ENCODE measurements at regions not wholly inside any gene's neighbourhood (a gene's known extent, or its start where the extent isn't known, plus 50 kb on each side); places are given as distances from the start of the nearest gene placed in this dataset.

DNA sequence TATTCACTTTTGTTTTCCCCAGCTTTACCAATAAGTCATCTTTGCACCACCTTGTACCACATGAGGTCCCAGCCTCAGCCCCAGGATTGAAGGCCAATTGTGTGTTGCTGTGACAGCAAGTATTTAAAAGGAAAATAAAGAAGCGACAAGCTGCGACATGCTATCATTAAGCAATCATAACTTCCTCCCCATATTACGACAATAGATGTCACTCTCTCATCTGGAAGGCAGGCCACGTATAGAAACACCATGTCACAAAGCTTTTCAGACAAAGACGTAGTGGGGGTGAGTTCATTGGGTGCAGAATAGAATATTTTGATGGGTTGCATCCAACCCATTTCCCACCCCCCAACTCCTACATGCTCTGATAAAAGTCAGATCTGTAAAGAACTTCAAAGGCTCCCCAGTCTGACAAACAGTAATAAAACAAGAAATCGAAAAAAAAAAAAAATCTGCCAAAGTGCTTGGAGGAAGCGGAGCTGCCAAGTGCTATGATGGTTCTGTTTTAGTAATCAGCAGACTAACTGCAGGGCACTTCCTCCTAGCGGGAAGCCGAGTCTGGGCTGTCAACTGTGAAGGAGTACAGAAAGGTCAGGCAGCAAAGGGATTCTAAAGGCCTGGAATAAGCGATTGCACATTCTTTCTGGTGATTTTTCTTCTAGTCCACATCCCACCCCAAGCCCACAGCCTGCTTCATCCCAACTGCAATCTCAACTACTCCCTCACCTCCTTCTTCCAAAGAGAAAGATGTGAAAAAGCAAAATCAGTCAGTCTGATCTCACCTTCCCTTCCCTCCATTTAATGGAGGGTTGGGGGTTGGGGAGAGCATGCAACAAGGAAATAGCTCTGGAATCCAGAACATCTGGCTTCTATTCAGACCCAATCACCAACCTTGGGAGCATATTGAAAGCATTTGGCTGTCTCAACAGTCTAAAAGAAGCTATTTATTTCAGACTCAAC, 131.4 kb upstream of the UBASH3B start:
- no peak for DNase-seq (ENCODE audit: low spot score)

DNA sequence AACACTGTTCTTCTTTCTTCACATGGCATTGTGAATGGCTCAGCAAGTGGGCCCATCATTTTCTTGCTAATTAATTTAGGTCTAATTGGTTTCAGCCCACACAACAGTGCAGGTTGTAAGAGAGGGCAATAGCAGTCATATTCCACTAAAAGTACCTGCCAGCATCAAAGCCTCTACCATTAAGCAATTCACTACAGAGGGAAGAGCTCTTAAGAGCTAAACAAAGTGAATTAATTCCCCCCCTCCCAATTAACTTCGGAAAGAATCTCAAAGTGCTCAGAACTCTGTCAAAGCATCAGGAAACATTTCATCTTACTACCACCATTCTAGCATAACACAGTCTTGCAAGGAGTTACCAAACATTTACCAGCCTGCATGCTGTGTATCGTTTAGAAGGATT, 133.9 kb upstream of the UBASH3B start:
- no peak for DNase-seq (ENCODE audit: low spot score)

DNA sequence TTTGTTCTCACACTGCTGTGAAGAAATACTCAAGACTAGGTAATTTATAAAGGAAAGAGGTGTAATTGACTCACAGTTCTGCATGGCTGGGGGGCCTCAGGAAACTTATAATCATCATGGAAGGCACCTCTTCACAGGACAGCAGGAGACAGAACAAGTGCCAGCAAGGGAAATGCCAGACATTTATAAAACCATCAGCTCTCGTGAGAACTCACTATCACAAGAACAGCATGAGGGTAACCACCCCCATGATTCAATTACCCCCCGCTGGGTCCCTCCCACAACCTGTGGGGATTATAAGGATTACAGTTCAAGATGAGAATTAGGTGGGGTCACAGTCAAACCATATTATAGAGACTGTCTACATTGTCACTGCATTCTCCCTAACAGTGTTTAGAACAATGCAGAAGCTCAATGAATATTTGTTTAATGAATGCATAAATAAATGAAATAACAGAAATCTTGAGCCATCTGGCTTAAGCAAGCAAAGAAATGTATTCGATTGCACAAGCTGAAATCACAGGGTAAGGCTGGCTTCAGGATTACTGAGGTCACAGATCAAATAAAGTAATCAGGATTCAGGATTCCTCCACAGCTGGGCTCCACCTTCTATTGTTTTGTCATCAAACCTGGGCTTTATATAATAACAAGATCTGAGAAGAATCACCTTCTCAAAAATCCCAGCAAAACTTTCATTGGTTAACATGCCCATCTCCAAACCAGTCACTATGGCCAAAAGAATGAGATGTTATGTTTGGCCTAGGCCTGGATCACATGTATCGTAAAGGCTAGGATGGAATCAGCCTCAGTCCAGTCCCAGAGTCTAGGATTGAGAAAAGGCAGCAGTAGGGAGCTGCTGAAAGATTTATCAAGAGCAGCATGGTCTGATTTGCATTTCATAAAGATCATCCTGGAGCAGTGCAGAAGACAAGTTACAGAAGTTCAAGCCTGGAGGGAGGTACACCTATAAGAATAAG, 137.8 kb upstream of the UBASH3B start:
- no peak for DNase-seq (ENCODE audit: low spot score)

DNA sequence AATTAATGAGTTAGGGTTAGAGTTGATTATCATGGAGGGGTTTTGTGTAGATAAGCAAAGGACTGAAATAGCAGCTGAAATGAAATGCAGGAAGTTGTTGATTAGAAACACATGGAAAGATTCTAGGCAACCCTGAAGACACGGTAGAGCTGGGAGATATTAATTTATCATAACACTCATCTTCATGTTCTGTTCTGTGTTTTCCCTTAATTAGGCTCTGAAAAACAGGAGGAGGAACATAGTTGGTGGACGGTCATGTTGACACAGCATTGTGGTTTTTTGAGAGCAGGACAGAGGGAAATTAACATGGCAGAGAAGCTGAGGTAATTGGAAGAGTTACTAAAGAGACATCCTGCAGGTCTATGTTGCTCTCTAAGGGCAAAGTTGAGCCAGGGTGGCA, 138.8 kb upstream of the UBASH3B start:
- no peak for DNase-seq (ENCODE audit: low spot score)

DNA sequence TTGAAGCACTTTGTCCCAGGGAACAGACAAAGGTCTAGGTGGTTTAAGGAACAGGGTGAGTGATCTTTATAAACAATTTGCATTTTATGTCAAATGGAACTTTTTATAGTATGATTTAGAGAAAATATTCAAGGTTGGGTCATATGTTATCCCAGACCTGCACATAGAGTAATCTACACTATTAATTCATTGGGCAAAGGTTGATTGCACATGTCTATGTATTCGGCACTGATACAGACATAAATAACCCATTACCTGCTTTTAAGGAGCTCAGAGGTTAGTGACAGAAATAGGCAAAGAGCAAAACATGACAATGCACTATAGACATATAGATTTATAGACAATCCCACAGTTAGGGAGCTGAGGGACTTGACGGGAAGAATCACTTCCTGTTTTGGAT, 141.5 kb upstream of the UBASH3B start:
- no peak for DNase-seq (ENCODE audit: low spot score)

DNA sequence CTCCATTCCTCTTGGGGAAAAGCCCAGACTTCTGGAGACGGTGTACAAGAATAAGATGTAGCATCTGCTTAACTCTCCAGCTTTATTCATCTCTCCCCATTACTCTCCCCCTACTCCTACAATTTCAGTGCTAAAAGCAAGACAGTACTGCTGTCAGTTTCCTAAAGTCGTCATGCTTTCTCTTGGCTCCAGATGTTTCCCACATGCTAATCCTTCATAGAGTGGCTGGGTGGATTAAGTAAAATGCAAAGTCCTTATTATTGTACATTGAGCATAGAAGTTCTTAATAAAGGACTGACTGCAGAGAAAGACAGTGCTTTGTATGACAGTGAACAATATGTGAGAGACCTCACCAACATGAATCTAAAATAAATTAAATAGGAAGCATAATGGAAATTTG, 142.2 kb upstream of the UBASH3B start:
- no peak for DNase-seq (ENCODE audit: low spot score)

DNA sequence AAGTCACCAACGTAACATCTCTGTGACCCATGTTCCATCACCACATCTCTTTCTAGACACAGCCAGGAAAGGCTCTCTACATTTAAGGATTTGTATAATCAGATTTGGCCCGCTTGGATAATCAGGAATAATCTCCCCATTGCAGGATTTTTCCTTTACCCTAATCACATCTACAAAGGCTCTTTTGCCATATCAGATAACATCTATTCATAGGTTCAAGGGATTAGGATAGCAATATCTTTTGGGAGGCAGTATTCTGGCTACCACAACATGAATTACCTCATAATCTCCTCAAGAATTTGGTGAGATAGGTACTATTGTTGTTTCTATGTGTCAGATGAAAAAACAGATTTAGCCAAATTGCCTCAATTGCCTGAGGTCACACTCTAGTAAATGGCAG, 142.8 kb upstream of the UBASH3B start:
- no peak for DNase-seq (ENCODE audit: low spot score)

DNA sequence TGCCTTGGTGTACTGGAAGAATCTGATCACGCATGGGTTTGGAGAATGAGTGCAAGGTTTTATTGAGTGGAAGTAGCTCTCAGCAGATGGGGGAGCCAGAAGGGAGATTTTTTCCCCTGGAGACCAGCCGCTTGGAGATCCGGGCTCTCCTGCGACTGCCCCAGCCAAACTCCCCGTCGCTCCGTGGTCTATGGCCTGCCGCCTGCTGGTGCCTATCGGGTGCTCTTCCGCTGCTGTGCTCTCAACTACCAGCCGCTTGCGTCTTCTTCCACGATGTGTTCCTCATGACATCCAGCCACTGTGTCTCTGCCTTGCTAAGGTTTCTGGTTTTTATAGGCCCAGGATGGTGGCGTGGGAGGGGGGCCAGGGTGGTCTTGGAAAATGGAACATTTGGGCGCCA, 145.6 kb upstream of the UBASH3B start:
- DNase-seq (ENCODE audit: low spot score): no peak

DNA sequence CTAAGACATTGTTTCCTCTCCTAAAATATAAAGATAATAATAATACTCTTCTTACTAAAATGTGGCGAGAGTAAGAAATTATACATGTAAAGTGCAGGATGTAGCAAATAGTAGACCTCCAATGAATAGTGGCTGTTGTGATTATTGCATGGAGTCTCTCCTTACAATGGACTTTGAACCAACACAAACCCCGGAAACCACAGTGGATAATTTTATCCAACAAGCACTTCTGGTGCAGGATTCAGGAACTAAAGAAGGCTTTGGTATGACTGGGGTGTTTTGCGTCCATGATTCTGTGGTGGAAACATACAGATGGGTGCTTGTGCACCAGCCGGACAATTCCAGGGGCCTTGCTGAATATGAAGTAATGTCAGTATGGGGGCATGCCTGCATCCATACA, 146.4 kb upstream of the UBASH3B start:
- DNase-seq (ENCODE audit: low spot score): no peak

DNA sequence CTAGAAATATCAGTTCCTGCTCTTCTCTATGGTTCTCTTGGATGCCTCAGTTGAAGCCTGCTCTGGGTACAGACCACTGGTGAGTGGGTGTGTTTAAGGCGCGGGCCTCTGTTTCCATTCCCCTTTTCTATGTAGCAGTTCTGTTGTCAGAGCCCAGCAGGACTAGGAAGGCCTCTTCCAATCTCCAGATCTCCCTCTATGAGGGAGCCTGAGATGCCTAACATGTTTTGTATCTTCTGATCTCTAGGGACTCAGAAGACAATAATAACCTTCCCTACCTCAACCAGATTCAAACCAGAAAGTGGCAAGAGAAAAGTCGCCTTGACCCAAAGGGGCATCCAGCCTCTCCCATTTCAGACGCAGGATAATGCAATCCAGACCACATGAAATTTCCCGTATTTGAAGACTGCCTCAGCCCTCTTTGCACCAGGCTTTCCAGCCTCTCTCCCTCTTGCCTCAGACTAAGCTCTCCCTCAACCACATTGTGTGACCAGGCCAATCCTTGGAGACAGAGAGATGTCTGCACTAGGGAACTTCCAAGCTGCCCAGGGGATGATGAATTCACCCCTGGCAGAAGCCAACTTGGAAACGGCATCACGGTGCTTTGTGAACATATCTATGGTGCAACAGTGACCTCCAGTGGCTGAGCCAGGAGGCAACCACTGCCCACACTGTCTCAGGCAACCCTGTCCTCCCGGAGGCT, 150.1 kb upstream of the UBASH3B start:
- peak; percentile 59 for DNase-seq (ENCODE audit: low spot score)

DNA sequence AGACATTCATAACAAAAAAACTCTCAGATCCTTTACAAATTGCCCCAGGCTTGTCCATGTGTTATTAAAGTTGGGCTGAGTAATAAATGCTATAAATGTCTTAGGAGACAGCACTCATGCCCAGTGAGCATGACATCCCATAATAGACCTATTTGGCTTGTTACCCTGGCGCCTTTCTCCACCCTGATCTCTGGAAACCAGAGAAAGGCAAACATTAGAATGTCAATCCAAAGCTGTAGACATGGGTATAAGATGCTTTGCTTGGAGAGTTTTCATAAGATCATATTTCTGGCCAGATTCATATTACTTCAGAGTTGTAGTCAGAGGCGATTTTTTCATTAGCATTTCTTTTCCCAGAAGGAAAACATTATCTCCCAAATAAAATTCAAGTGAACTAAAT, 161.3 kb upstream of the UBASH3B start:
- no peak for DNase-seq (ENCODE audit: low spot score)

DNA sequence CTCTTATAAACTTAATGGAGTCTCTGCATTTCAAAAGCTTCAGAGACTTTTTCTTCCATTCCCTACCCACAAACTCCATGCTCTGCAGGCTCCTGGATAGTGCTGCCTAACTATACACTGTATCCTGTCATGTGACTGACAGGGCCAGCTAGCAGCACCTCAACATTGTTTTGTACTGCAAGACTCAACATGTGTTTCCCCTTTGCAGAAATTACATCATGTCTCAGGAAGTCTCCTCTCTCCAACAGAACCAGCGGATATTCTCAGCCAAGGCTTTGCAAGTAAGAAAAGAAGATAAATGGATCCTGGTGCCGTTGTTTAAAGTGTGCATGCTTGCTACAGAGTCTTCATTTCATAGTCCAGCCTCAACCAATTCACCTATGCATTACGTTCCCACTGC, 164.0 kb upstream of the UBASH3B start:
- no peak for DNase-seq (ENCODE audit: low spot score)

DNA sequence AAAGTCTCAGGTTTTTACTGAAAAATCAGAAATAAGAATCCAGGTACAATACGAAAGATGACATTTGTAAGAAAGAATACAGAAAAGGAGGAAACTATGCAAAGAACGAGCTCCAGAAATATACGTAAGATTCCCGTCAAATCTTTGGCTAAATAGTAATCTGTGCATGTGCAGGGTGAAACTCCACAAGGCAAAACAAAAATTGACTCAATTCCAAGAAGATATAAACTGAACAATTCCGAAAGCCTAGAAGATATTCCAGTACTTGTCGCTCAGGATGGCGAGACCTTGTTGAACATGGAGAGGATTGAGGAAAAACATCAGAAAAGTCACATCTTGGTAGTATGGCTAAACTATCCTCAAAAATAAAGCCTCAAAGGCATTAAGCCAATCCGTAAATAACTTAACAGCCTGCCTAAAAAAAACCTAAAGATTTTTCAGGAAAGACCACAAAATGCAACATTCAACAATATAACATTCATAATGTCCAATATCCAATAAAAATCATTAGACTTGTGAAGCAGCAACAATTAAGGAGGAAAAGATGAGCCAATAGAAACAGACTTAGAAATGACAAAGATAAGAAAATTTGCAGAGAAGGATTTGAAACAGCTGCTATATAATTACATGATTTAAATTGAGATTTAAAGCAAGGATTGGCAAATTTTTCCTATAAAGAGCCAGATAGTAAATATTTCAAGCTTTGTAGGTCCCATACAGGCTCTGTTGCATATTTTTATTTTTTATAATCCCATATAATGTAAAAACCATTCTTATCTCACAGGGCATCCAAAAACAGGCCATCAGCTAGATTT, 166.4 kb upstream of the UBASH3B start:
- DNase-seq (ENCODE audit: low spot score): no peak

DNA sequence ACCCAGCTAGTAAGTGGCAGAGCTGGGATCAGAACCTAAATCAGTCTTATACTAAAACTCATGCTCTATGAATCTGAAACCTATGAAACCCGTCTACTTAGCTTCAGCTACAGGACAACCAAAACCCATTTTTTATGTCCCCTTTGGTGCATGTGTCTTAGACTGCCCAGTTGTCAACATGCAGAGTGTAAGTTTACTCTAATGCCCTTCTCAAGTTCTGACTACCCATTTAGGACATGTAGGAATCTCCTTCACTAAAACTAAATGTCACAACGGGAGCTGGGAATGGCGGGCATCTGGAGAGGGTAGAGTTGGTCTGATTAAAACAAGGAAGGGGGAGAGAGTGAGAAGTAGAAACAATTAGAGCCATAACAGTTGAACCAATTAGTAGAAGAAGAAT, 167.9 kb upstream of the UBASH3B start:
- no peak for DNase-seq (ENCODE audit: low spot score)

DNA sequence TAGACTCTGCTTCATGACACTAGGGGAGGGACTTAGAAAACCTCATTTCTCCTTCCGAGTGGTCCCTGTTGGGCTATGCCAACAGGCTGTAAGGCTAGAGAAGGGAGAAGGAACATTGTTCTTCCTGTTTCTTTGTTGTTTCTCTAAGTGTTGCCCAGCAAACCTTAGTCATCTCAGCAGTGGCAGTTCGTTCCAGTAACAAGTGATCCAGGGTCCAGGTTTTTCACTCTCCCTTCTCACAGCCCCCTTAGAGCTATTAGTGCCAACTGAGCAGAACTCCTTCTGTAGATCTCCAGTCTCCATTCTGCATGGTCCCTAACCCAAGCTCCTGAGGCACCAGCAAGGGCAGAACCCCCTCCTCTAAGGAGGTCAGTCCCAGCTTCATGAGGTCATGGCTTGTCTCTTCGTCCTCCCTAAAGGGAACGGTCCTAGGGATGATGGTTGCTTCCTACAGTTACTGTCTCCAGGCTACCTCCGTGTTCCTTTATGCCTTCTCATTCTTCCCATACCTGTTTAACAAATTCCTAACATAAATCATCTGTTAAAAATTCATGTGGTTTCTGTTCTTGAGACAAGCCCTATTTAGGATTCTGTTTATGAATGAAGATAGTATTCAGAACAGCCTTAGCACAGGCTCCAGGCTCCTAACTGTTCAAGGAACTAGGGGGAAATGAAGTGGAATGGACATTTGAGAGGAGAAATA, 168.6 kb upstream of the UBASH3B start:
- DNase-seq (ENCODE audit: low spot score): no peak

DNA sequence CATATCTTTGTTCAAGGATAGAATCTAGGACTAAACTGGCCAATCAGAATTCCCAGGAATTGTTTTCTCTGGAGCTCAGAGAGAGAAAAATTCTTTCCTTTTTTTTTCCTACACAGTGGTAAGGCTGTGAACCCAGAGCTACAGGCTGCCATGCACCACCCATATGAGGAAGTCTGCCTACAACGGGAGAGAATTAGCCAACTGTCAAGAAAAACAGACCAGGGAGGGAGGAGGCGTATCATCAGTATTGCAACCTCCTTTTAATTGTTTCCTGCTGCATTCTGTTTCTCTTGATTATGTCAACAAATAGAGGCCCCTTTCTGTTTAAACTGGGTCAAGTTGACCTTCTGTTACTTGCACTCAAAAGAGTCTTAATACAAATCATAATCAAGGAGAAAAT, 176.5 kb upstream of the UBASH3B start:
- no peak for DNase-seq (ENCODE audit: low spot score)

DNA sequence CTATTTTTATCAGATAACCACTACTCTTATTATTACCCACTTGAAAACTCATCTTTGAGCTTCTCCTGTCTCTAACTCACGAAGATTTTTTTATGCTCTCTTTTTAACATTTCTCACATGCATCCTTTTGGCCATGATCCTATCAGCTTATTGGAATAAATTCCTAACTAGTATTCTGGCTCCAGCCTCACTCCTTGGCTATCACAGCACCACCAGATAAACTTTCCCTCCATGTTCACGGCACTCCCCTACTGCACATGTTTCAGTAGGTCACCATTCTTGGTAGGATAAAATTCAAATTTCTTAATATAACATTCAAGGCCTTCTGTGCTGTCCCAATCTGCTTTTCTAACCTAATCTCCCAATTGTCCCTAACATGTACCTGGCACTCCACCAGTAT, 186.6 kb upstream of the UBASH3B start:
- no peak for DNase-seq (ENCODE audit: low spot score)

DNA sequence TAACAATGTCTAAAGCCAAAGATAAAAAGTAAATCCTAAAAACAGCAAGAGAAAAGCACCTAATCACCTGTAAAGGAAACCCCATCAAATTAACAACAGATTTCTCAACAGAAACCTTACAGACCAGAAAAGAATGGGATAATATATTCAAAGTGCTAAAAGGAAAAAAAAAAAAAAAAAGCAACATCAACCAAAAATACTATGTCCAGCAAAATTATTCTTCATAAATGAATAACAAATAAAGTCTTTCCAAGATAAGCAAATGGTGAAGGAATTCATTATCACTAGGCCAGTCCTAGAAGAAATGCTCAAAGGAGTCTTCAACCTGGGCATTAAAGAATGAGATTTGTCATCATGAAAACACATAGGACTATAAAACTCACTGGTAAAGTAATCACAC, 192.0 kb upstream of the UBASH3B start:
- no peak for DNase-seq (ENCODE audit: low spot score)

DNA sequence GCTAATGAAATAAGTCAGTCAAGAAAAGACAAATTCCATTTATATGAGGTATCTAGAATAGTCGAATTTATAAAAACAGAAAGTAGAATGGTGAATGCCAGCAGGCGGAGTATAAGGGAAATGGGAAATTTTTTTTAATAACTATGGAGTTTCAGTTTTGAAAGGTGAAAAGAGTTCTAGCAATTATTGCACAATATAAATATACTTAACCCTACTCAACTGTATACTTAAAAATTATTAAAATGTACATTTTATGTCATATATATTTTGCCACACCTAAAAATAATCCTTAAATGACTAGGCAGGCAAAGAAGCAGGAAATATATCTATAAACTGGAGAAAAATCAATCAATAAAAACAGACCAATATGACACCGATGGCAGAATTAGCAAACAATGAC, 196.5 kb upstream of the UBASH3B start:
- no peak for DNase-seq (ENCODE audit: low spot score)

DNA sequence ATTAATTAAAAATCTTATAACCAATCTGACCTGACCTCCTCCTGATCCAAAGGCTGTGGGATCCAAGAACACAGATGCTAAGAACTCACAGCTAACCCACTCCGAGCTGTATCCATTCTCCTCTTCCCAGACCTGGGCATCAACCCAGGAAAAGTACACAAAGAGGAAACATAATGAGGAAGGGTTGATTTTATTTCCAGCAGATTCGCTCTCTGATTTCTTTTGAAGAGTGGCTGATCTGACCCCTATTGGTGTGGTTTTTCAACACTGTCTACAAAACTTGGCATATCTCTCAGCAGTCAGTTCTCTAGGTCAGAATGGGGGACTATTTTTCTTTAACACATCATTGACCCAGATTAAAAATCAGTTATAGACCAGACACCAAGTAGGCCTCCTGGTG, 201.9 kb upstream of the UBASH3B start:
- DNase-seq (ENCODE audit: low spot score): no peak

DNA sequence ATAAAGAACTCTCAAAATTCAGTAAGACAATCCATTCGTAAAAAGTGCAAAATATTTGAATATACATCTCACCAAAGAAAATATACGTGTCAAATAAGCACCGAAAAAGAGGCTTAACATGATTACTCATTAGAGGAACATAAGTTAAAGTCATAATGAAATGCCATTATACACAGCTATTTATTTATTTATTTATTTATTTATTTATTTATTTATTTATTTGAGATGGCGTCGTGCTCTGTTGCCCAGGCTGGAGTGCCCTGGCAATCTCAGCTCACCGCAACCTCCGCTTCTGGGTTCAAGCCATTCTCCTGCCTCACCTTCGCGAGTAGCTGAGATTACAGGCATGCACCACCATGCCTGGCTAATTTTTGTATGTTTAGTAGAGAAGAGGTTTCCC, 203.6 kb upstream of the UBASH3B start:
- no peak for DNase-seq (ENCODE audit: low spot score)

Measured in HuH-7 (cell line).